MV-4-11 (cell line): ENCODE measurements at regions not wholly inside any gene's neighbourhood (a gene's known extent, or its start where the extent isn't known, plus 50 kb on each side); places are given as distances from the start of the nearest gene placed in this dataset.
"Not testable (repeated sequence)": the region's sequence is repeated elsewhere in the genome, so short reads cannot be mapped to it uniquely, and the experiment has no call there.

ENCODE experiments used
- DNase-seq: peaks from one replicate; lab custom pipeline; 2025; lab: John Stamatoyannopoulos, UW

DNA sequence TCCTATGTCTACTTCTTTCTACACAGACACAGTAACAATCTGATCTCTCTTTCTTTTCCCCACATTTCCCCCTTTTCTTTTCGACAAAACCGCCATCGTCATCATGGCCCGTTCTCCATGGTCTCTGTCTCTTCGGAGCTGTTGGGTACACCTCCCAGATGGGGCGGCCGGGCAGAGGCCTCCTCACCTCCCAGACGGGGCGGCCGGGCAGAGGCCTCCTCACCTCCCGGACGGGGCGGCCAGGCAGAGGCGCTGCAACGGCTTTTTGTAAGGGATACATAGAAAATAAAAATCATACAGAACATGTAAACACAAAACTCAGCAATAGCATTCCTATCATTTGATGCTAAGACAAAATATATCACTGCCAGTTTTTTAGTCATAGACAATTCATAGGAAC lies 57.2 kb upstream of the USP25 start:
- DNase-seq, result not testable (repeated sequence)

DNA sequence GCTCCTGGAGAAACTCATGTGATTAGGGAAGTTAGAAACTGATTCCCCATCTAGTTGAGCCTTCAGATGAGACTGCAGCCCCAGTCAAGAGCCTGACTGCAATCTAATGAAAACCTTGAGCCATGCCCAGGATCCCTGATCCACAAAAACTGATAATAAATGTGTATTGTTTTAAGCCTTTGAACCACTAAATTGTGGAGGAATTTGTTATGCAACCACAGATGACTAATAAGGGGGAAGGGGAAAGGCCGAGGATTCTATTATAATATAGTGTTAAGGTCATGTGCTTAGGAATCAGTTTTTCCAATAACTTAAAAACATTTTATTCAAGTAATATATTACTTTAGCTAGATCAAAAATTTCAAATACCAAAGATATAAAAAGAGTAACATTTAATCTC lies 52.8 kb upstream of the USP25 start:
- DNase-seq, result no peak

DNA sequence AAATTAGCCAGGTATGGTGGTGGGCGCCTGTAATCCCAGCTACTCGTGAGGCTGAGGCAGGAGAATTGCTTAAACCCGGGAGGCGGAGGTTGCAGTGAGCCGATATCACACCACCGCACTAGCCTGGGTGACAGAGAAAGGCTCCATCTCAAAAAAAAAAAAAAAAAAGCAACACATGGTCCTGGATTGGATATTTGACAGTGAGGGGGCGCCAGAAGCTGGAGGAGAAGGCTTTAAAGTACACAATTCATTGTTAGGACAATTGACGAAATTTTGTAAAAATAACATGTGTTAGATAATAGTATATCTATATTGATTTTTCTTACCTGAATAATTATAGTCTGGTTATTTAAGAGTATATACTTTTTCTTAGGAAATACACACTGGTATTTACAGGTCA lies 50.2 kb upstream of the USP25 start:
- DNase-seq, result no peak
